ENCODE measurements at regions not wholly inside any gene's neighbourhood (a gene's known extent, or its start where the extent isn't known, plus 50 kb on each side); places are given as distances from the start of the nearest gene placed in this dataset.

DNA sequence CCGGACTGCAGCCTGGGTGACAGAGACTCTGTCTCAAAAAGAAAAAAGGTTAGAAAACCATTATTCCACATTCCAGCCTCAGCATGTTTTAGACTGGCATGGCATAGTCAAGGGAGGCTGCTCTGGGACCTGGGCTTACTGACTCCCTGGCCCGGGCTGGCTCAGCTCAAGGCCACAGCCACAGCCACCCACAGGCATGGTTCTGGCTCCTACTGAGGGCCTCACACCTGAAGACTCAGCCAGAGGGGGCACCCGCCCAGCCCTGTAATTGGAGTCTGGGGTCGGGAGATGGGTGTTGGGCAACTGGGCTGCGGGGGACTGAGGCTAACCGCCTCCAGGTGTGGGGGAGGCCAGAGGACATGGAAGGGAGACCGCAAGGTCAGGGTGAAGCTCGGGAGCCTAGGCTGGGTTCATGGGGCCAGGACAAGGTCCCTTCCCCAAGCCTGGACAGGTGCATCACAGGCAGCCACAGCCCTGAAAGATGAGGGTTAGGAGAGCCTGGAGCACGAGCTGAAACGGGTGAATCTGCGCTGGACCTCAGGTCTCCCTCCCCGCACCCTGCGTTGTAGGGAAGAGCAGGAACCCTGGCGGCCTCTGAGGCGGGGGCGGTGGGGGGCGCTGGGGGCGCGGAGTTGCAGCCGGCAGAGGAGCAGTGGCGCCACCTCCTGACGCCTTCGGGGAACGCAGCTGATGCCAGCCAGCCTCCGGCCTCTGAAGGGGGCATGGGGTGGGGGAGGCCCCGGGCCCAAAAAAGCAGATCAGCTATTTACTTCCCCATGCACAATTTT is 67.7 kb upstream of the SRSF6 start:
- no peak for TF ChIP-seq POLR2A (IDR thresholded peaks at IDR 0.05)
- TF ChIP-seq, protein P1, sequence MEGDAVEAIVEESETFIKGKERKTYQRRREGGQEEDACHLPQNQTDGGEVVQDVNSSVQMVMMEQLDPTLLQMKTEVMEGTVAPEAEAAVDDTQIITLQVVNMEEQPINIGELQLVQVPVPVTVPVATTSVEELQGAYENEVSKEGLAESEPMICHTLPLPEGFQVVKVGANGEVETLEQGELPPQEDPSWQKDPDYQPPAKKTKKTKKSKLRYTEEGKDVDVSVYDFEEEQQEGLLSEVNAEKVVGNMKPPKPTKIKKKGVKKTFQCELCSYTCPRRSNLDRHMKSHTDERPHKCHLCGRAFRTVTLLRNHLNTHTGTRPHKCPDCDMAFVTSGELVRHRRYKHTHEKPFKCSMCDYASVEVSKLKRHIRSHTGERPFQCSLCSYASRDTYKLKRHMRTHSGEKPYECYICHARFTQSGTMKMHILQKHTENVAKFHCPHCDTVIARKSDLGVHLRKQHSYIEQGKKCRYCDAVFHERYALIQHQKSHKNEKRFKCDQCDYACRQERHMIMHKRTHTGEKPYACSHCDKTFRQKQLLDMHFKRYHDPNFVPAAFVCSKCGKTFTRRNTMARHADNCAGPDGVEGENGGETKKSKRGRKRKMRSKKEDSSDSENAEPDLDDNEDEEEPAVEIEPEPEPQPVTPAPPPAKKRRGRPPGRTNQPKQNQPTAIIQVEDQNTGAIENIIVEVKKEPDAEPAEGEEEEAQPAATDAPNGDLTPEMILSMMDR (IDR thresholded peaks at IDR 0.05): no peak

Measured in adrenal gland (tissue), 5 donors.